Inflammatory macrophage treated with lipopolysaccharide for 1 hour (primary cell): ENCODE measurements at regions not wholly inside any gene's neighbourhood (a gene's known extent, or its start where the extent isn't known, plus 50 kb on each side); places are given as distances from the start of the nearest gene placed in this dataset.
"Not testable (repeated sequence)": the region's sequence is repeated elsewhere in the genome, so short reads cannot be mapped to it uniquely, and the experiment has no call there.

Experiments
- DNase-seq, 2 donors: peaks; one replicate each; pipeline ENCODE4 v3.0.0-alpha.2; 2020 to 2022

DNA sequence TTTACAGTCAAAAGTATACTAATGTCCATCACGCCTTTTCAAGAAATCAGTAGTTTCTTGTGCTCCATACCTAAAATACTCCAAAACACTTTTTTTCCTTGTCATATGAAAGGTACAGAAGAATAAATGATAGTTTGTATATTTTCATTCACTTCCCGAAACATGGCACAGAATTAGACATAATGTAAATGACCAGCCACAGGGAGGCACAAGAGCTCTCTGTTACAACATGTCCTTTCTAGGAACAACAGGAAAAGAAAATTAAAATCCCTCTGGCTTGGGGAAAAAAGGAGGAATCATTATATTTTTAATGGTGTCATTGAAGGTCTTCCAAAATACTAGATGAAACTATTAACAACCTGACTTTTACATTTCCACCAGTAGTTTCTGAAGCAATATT is 331.2 kb downstream of the ACTR3B start:
- no peak for DNase-seq

DNA sequence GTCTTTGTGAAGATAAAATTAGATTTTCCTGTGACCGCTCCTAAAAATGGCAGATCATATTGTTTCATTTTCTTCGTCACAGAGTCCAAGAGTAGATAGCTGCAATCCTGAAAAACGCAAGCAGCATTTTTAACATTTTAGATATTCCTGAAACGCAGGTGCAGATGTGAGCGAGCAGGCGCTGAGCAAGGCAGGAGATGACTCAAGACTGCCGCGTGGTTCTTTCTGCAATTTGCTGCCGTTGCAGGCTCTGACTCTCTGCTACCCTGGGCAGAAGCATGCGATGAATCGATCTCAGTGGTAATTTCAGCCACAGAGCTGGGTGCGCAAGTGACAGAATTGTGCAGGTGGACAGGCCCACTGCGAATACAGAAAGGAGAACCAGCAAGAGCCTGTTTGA is 331.9 kb downstream of the ACTR3B start:
- no peak for DNase-seq

DNA sequence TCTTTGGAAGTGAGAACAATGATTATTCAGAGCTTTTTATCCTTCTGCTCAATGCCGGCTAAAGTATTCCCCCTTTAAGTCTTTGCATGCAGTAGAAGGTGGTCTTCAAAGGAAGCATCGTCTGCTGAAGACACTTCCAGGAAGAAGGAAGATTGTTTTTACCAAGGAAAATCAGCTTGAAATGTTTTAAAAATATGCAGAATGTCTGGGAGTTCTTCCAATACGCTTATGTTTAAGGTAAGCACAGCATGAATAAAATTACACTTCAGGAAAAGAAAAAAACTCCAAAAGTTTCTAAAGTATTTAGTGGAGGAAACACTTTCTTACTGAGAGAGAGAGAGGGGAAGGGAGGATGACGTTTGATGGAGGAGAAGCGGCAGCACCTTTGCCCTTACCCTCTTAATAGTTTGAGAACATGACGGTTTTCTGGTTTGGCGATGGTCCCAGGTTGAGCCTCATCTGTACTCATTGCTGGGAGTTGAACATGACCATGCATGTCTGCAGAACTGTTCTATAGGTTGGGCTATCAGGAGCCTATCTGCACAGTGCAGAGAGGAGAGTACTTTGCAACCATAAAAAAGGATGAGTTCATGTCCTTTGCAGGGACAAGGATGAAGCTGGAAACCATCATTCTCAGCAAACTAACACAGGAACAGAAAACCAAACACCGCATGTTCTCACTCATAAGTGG is 338.1 kb downstream of the ACTR3B start:
- no peak for DNase-seq

DNA sequence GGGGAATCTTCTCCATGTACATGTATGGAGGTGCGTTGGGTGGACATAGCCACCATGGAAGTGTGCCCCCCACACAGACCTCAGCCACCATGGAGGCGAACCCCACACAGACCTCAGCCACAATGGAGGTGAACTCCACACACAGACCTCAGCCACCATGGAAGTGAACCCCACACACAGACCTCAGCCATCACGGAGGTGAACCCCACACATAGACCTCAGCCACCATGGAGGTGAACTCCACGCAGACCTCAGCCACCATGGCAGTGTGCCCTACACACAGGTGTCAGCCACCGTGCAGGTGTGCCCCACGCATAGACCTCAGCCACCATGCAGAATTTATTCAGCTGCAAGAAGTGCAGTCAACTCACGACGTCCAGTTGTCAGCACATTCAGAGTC is 339.7 kb downstream of the ACTR3B start:
- no peak for DNase-seq

DNA sequence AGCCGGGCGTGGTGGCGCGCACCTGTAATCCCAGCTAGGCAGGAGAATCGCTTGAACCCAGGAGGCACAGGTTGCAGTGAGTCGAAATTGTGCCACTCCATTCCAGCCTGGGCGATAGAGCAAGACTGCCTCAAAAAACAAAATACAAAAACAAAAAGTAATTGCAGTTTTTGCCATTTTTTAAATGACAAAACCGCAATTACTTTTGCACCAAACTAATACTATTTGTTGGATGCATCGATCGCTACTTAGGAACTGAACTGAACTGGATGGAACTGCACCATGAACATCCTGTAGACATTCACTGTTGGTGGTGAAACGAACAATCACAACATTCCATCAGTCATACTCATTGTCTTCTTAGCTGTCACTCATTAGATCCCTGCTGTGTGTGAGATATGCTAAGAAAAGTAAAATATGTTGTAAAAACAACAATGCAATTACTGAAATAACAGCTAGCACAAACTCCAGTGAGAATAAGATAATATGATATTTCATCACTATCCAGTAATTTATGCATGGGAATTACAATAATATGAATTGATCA is 341.2 kb downstream of the ACTR3B start:
- no peak for DNase-seq

DNA sequence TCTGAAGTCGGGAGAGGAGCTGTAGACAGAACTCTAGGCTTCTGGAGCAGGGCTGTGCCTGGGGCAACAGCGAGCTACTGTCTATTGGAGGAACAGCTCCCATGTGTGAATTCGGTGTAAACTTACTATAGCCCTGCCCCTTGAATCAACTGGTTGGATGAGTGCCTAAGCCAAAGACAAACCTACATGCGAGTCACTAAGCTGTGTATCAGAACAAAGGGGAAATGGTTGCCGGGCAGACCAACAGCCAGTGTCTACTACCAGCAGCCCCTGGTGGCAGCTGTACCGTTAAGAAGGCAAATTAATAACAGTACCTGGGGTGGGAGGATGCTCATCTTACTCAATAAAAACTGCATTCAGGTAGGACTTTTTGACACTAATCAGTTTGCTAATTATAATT is 343.6 kb downstream of the ACTR3B start:
- no peak for DNase-seq

DNA sequence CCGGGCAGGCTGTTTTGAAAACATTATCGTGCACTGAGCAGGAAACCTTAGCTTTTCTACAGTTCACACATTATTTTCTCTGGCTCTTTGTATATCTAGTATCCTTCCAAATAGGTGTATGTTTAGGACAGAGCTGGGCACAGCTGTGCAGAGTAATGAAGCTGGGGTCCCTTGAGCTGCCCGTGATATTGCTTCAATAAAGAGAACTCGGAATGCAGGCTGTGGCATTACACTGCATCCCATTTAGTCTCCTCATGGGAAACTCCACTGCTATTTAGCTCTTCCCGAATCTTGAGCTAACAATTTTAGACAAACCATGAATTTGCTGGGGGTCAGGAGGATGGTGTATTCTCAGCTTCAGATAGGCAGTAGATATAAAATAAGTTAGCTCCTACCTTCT is 348.3 kb downstream of the ACTR3B start:
- DNase-seq: no peak

DNA sequence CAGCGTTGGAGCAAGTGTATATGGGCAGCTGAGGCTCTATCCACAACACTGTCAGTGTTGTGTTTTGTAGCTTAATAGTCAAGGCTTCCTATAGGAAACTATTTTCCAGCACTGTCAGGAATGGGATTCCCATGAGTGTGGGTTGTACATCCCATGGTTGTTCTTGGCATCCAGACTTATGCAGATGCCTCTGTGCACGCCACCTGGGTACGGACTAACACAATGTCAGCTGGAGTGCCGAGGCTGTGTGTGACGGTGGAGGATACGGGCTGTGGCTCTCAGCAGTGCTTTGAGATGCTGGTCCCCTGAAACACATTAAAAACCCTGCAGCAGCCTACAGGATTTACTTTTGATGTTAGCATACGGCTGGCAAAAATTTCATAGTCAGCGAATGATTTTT is 350.0 kb downstream of the ACTR3B start:
- no peak for DNase-seq

DNA sequence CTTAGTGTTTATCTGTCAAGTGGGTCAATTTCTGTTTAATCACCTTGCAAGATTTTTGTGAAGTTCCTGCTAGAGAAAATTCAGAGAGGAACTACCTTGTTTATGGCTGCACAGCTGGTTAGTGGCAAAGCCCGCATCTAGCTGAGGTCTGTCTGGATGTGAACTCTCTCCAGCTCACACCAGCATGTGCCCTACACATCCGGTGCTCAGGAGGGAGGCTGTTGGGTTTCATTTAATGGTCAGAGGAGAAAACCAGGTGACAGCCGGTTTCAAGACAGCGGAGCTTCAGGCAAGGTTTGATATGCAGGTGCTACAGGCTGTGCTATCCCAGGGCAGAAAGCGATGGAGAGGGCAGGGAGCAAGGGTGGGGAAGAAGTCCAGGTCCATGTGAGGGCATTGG is 351.1 kb downstream of the ACTR3B start:
- DNase-seq: no peak

DNA sequence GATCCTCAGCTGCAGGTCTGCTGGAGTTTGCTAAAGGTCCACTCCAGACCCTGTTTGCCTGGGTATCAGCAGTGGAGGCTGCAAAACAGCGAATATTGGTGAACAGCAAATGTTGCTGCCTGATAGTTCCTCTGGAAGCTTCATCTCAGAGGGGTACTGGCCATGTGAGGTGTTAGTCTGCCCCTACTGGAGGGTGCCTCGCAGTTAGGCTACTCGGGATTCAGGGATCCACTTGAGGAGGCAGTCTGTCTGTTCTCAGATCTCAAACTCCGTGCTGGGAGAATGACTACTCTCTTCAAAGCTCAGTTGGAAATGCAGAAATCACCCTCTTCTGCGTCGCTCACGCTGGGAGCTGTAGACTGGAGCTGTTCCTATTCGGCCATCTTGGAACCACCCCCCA is 362.7 kb downstream of the ACTR3B start:
- DNase-seq: not testable (repeated sequence)

DNA sequence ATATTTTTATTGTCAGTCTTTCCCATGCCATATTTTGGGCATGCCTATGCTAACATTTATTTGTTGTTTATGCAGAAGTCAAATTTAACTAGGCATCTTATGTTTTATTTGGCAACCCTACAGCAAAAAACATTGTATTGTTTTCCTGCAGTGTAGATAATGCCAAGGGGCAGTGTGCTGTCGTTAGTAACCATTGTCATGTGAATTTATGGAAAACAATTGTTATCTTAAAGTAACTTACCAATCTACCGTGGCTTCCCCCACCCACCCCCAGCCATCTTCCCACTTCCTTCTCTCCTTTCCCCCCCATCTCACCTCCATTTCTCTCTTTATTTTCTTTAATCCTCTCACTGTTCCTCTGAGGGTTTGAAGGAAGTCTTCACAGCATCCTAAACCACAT is 370.5 kb downstream of the ACTR3B start:
- DNase-seq: no peak

DNA sequence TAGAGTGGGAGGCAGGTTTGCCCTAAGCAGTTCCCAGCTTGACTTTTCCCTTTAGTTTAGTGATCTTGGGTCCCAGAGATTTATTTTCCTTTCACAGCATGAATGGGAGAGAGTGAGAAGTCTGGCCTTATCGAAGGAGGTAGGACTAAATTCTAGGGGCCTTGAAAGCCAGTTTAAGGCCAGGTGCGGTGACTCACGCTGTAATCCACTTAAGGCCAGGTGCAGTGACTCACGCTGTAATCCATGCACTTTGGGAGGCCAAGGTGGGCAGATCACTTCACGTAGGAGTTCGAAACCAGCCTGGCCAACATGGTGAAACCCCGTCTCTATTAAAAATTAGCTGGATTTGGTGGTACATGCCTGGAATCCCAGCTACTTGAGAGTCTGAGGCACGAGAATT is 392.2 kb downstream of the ACTR3B start:
- DNase-seq: no peak

DNA sequence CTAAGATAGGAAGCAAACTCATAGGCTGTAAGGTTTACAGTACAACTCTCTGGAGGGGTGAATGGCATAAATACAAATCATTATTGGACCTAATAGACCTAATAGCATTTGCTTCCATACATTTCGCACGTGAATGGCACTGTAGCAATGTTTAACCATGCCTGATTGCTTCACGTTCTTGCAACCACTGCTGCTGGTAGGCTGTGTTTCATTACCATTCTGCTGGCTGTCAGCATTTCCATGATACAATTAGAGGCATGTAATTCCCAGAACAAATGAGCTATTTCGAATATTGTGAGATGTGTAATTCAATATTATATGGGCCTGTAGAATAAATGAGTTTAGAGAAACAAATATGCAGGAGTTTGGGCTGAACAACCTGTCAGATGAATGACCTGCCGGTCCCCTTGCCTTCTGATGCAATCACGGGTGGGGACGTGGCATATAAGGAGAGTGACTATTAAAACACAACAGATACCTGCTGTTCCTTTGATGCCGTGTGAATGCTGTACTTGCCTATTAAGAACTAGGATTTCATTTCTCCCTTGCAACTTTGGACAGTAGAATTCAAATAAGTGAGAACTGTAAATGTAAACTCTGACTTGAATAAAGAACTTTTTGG is 393.4 kb downstream of the ACTR3B start:
- DNase-seq: no peak

DNA sequence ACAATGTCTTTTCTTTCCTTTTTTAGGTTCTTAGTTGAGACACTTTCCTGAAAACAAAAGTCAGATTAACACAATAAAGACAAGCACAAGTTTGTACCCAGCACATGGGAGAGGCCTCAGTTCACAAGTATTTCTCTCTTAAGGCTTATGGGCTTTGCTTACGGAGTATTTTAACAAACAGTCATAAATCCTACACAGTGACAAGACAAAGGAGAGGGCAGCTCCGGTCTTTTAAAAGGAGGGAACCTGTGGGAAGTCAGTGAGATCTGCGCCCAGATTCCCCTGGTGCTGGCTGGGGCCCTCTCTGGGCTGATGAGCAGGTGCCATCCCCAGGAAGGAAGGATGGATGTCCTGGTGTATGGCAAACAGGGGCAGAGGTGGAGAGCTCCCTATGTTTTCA is 398.6 kb downstream of the ACTR3B start:
- DNase-seq: no peak

DNA sequence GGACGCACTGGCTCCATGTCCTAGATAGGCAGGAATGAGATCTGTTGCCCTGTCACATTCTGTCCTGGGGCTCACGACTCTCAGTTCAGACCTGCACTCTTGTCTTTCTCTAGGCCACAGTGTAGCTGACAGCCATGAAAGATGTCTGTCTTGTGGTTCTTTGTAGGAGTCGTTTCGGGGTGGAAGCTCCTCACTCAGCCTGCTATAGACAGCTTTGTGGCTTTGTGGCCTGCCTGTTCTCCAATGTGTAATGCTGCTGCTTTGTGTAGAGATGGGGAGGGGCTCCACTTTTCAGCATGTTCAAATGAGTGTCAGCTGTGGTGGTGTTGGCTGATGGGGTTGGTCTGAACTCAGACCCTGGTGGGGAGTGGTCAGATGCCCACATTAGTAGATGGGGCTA is 410.7 kb downstream of the ACTR3B start:
- no peak for DNase-seq

DNA sequence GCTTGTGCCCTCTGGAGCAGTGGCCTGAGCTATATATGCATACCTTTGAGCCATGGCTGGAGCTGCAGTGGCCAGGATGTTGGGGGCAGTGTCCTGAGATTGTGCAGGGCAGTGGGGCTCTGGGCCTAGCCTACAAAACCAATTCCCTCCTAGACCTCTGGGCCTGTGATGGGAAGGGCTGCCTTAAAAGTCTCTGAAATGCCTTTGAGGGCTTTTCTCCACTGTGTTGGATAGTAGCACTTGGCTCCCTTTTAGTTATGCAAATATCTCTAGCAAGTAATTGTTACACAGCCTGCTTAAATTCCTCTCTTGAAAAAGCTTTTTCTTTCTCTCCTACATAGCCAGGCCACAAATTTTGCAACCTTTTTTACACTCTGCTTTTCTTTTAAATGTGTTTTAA is 426.4 kb downstream of the ACTR3B start:
- DNase-seq: no peak

DNA sequence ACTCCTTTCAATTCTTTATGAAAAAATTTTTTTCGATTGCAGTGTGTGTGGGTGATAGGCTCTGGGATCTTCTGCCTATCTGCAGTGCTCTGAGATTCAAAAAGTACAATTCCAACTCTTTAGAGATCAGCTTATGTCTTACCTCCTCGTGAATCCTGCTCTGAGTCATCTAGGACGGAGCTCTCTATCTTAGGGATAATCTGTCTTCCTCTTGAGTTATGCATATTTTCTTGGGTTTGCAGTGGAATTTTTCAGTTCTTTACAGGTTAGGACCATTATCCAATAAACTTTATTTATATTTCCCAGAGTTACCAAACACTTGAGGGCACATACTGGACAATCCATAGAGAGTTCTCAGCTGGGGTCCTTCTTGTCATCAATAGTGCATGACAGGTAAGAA is 428.6 kb downstream of the ACTR3B start:
- no peak for DNase-seq

DNA sequence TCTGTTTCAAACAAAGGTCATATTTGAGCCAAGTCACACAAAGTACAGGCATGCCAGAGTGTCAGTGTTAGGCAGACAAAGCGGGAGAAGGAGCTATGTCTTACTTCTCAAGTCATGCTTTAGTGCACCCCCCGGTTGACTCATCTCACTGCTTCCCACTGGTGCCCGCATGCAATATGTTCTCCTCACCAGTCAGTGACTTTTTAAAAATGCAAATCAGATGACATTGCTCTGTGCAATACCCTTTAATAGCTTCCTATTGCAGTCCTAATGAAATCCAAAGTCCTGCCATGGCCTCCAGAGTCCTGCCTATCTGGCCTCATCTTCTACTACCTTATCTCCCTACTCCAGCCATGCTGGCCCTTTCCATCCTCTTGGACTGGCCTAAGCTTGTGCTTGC is 429.1 kb downstream of the ACTR3B start:
- no peak for DNase-seq

DNA sequence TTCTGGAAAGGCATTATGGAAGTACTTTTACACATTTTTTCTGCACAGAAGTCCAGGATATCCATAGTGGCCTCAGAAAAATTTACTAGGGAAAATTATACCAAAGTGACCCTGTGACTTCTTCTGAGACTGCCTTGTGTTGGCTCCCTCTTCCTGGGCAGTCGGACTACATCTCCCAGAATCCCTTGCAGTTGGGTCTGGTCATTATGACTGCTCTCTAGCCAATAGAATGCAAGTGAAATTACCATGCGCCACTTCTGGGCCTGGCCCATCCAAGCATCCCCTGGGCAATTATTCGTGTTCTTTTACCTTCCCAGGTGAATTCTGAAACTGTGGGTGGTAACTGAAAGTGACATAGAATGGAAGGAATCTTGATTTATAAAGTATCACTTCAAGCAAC is 430.9 kb downstream of the ACTR3B start:
- DNase-seq: no peak

DNA sequence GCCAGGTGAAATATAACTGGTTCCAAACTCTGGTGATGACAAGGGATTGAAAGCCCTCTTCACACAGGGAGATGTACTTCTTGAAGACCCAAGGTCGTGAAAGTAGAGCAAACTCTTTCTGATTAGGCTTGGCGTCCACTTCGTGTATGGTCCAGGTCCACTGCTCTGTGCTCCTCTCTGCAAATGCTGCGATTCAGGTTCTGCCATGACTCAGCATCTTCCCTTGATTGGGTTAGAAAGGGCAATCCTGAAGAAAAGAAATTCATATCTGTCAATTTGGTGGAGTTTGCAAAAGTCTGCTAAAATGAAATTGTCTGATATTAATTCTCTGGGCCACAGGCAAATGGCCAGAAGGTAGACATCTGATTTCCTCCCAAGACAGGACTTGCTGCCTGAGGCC is 431.4 kb downstream of the ACTR3B start:
- DNase-seq: no peak

DNA sequence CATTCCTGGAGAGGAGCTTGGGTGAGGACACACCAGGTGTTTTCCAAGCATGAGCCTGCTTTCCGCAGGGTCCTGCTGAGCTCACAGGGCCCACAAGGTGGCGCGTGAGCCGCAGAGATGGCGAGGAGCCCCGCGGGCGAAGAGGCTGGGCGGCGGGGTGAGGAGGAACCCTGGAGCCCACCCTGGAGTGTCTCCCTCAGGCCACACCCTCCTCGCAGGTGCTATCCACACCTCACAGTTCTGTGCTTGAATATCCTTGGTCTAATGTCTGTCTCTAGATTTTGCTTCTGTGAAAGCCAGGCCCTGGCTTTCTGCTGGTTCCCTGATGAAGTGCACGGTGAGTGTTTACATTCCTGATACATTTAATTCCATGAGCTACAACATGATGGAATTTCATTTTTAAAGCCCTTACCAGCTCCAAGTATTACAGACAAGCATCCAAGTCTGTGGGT is 433.6 kb downstream of the ACTR3B start:
- no peak for DNase-seq

DNA sequence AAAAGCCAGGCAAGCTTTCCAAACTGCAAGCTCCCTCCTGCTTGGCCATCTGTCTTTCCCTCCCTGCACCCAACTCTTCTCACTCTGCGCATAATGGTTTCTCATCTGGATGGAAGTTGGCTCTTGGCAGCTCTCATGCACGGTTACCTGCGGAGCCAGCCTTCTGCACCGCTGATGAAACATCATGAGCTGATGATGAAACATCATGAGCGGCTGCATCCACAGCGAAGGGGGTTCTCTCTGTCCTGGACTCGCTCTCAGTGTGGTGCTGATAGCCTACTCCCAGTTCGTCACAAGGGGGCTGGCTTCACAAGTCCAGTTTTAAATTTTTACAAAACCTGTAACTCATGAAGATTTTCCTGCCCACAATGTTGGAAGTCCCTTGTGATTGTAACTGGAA is 457.5 kb downstream of the ACTR3B start:
- DNase-seq: no peak

DNA sequence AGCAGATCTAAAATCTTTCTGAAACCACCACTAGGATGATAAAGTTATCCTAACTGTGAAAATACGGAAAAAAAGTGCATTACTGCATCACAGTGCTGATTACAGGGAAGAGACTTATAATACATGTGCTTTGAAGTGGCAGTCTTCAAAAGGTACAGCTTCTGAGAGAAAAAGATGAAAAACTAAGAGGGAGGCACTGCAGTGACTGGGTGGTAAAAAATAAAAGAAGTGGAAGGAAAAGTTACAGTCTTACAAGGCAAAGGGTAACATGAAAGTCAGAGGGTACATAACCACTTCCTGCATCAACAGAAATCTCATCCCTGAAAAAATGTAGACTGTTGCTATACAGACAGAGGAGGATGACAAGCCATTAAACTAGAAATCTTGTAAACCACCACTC is 465.3 kb downstream of the ACTR3B start:
- no peak for DNase-seq

DNA sequence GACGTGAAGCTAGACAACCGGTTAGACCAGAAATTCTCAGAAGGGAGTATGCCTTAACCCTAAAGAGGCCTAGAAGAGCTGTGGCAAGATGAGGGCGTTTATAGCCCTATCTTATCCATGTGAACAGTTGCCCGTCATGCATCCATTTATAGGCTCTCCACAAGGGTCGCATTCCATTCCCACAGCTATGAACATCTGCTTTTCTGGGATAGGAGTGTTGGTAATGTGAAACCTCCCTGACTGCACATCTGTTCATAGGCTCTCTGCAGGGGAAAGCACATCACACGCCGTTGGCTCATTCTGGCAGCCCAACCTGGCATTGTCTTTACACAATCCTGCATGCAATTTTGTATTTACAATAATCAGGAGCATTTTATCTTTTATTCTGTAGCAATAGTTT is 485.6 kb downstream of the ACTR3B start:
- DNase-seq: not testable (repeated sequence)

DNA sequence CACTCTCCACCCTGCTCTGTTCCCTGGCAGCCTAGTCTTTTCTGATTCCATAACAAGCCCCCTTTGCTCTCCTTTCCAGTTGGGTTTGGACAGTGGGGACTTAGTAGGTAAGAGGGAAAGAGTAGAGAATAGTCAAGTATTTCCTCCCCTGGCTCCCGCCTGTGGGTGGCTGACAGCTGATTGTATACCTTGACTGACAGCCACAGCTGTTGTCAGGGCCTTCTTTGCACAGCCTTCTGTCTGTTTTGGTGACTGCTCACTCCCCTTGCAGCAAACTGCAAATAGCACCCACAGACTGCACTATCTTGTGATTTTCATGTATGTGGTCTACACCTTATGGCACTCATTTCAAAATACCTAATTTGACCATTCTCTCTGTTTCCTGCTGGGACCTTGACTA is 486.3 kb downstream of the ACTR3B start:
- DNase-seq: no peak
